ENCODE measurements at regions not wholly inside any gene's neighbourhood (a gene's known extent, or its start where the extent isn't known, plus 50 kb on each side); places are given as distances from the start of the nearest gene placed in this dataset.
"Not testable (repeated sequence)": the region's sequence is repeated elsewhere in the genome, so short reads cannot be mapped to it uniquely, and the experiment has no call there.

DNA sequence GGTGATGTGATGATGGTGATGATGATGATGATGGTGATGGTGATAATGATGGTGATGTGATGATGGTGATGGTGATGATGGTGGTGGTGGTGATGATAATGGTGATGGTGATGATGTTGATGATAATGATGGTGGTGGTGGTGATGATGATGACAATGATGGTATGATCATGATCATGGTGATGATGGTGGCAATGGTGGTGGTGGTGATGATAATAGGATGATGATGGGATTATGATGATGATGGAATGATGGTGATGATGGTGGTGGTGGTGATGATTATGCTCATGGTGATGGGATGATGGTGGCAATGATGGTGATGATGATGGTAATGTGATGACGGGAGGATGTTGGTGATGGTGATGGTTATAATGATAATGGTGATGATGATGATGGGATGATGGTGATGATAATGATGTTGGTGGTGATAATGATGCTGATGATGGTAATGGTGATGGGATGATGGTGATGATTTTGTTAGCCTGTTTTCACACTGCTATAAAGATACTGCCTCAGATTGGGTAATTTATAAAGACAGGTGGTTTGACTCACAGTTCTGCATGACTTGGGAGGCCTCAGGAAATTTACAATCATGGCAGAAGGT, 314.8 kb upstream of the SFSWAP start:
- Histone ChIP-seq H3K4me1 (no peaks in the 10 kb centered on the region), H3K27ac (no peak overlapping the region), H3K4me3 (no peak overlapping the region), H3K27me3 (ENCODE audit: insufficient read depth in 3 of 3, low read length in 2 of 3) (peaks cover 0 to 2% (median 0%) of the 10 kb centered on the region in 3 donors), H3K9me3 (peaks cover 4% of the 10 kb centered on the region), H3K36me3 (ENCODE audit: insufficient read depth in 1 of 2, low read depth in 1 of 2) (no peaks in the 10 kb centered on the region)
- intact Hi-C loops (cut with DNase I), result no loop called here
- TF ChIP-seq, protein P1, sequence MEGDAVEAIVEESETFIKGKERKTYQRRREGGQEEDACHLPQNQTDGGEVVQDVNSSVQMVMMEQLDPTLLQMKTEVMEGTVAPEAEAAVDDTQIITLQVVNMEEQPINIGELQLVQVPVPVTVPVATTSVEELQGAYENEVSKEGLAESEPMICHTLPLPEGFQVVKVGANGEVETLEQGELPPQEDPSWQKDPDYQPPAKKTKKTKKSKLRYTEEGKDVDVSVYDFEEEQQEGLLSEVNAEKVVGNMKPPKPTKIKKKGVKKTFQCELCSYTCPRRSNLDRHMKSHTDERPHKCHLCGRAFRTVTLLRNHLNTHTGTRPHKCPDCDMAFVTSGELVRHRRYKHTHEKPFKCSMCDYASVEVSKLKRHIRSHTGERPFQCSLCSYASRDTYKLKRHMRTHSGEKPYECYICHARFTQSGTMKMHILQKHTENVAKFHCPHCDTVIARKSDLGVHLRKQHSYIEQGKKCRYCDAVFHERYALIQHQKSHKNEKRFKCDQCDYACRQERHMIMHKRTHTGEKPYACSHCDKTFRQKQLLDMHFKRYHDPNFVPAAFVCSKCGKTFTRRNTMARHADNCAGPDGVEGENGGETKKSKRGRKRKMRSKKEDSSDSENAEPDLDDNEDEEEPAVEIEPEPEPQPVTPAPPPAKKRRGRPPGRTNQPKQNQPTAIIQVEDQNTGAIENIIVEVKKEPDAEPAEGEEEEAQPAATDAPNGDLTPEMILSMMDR (IDR thresholded peaks at IDR 0.05), result no peak
- WGBS, 3 donors, result 91 to 100% (median 95%) methylated on average over 1 of the region's 1 CpG
- DNase-seq (no peak), ATAC-seq (no peak)

DNA sequence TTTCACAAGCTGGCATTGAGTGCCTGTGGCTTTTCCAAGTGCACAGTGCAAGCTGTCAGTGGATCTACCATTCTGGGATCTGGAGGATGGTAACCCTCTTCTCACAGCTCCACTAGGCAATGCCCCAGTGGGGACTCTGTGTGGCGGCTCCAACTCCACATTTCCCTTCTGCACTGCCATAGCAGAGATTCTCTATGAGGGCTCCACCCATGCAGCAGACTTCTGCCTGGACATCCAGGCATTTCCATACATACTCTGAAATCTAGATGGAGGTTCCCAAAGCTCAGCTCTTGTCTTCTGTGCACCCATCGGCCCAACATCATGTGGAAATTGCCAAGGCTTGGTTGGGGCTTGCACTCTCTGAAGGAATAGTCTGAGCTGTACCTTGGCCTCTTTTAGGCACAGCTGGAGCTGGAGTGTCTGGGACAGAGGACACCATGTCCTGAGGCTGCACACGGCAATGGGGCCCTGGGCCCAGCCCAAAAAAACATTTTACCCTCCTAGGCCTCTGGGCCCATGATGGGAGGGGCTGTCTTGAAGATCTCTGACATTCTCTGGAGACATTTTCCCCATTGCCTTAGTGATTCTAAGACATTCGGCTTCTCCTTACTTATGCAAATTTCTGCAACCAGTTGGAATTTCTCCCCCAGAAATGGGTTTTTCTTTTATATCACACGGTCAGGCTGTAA, 313.3 kb upstream of the SFSWAP start:
- H3K9me3 ChIP-seq, result peaks cover 4% of the 10 kb centered on the region
- intact Hi-C loops (cut with DNase I), result no loop called here
- H3K4me1 ChIP-seq, result no peaks in the 10 kb centered on the region
- WGBS, 3 donors, result 67 to 77% (median 69%) methylated on average over 5 of the region's 5 CpGs
- H3K36me3 ChIP-seq (ENCODE audit: insufficient read depth in 1 of 2, low read depth in 1 of 2), result no peaks in the 10 kb centered on the region
- TF ChIP-seq, protein P1 (IDR thresholded peaks at IDR 0.05), result no peak
- ATAC-seq (no peak), DNase-seq (no peak)
- no peak overlapping the region for H3K4me3 ChIP-seq
- no peaks in the 10 kb centered on the region for H3K27me3 ChIP-seq (ENCODE audit: insufficient read depth in 3 of 3, low read length in 2 of 3)
- no peak overlapping the region for H3K27ac ChIP-seq

DNA sequence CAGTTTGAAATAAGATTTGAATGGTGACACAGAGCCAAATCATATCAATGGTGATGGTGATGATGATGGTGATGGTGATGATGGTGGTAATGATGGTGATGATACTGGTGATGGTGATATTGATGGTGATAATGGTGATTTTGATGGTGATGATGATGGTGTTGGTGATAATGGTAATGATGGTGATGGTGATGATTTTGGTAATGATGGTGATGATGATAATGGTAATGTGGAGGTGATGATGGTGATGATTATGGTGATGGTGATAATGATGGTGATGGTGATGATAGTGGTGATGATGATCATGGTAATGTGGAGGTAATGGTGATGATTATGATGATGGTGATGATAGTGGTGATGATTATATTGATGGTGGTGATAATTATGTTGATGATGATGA, 311.9 kb upstream of the SFSWAP start:
- Histone ChIP-seq H3K27me3 (ENCODE audit: insufficient read depth in 3 of 3, low read length in 2 of 3) (peaks cover 0 to 2% (median 0%) of the 10 kb centered on the region in 3 donors), H3K27ac (no peak overlapping the region), H3K36me3 (ENCODE audit: insufficient read depth in 1 of 2, low read depth in 1 of 2) (no peaks in the 10 kb centered on the region), H3K9me3 (peaks cover 4% of the 10 kb centered on the region), H3K4me3 (no peak overlapping the region), H3K4me1 (no peaks in the 10 kb centered on the region)
- intact Hi-C loops (cut with DNase I), result no loop called here
- DNase-seq (no peak), ATAC-seq (no peak)
- TF ChIP-seq, protein P1 (IDR thresholded peaks at IDR 0.05), result no peak

DNA sequence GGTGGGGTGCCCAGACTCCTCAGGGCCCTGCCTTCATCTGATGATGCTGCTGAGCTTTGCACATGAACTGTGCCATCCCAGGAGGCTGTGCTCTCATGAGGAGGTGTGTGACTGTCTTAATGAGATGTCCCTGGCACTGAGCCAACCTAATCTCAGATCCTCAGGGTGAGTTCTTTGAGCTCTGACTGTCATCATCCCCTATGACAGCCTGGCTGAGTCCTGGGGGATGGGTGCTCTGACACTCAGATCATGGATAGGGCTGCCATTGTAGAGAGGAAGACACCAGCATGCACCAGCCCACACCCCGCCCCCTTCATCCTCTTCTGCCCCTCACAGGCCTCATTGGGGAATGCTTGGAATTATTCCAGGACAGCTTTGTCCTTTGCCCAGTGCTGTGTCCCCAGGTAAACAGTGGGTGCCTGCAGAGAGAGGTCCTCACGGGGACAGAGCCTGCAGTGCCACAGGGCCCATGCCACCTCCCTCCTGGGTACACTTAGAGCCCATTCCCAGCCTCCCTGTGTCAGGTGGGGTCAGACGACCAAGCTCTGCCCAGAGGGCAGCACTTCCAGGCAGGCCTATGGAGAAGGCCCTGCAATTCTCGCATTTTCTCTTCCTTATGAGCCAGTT, 310.1 kb upstream of the SFSWAP start:
- DNase-seq; H3K36me3 ChIP-seq (ENCODE audit: insufficient read depth in 1 of 2, low read depth in 1 of 2); ATAC-seq; H3K4me1 ChIP-seq; H3K4me3 ChIP-seq; H3K27me3 ChIP-seq (ENCODE audit: insufficient read depth in 3 of 3, low read length in 2 of 3); intact Hi-C loops (cut with DNase I); H3K9me3 ChIP-seq; H3K27ac ChIP-seq: not testable (repeated sequence)
- 75 to 79% (median 76%) methylated on average over 3 to 4 of the region's 4 CpGs for WGBS, 3 donors

DNA sequence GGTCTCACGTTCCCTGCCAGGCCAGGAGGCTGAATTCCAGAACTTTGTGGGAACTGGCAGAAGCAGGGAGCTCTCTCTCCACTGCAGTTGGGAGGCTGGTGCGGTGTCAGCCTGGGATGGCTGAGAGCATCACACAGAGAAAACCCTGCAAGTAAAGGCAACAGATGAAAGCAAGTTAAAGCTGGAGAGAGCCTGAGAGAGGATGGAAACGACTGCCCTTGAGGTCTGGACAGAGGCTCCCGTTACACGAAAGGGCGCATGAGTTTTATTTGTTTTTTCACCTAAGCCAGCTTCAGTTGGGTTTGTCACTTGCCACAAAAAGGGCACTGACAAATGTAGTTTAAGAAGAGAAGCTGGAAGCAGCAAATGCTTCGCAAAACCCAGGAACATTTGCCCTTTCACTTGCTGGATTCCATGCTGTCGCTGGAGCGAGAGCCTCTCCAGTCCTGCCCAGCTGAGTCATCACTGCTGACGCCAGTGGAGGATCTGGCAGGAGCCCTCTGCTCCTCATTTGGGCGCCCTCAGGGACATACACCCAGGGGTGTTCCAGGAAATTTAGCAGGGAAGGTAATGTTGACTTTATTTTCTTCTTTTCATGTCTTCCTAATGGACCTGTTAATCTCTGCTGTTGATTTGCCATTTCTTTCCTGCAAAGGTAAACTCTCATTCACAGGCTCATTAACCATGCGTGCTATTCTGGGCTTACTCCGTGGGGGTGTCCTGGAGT, 308.8 kb upstream of the SFSWAP start:
- H3K4me3 ChIP-seq; H3K27ac ChIP-seq; H3K9me3 ChIP-seq; H3K27me3 ChIP-seq (ENCODE audit: insufficient read depth in 3 of 3, low read length in 2 of 3); H3K36me3 ChIP-seq (ENCODE audit: insufficient read depth in 1 of 2, low read depth in 1 of 2); intact Hi-C loops (cut with DNase I); H3K4me1 ChIP-seq: not testable (repeated sequence)
- ATAC-seq, result peak in 3 of 4 donors; percentile 61 to 83 (median 82)
- DNase-seq, result peak in 1 of 2 donors; percentile 31
- 20 to 50% (median 27%) methylated on average over 9 to 12 of the region's 13 CpGs for WGBS, 3 donors

Measured in psoas muscle (tissue), 7 donors.